H4 (cell line): ENCODE measurements at regions not wholly inside any gene's neighbourhood (a gene's known extent, or its start where the extent isn't known, plus 50 kb on each side); places are given as distances from the start of the nearest gene placed in this dataset.
A peak's percentile ranks its signal among the peaks of the same experiment; 100 is the strongest.

Experiments
- DNase-seq: peaks from one replicate; pipeline ENCODE4 v3.0.0-alpha.2; 2015; ENCODE audit warnings: low spot score

GRCh38 chr4:45646885-45647590 lies 476.8 kb downstream of the GABRG1 start:
- DNase-seq: no peak

- no peak for DNase-seq
Observed at GRCh38 chr4:45640281-45640680, 483.6 kb downstream of the GABRG1 start.

- DNase-seq: no peak
Observed at GRCh38 chr4:45638641-45639040, 485.2 kb downstream of the GABRG1 start.

- no peak for DNase-seq
Observed at GRCh38 chr4:45636175-45636574, 487.7 kb downstream of the GABRG1 start.

- DNase-seq: no peak
Observed at GRCh38 chr4:45629717-45630116, 494.1 kb downstream of the GABRG1 start.

- DNase-seq: peak; percentile 8
Observed at GRCh38 chr4:45621971-45622370, 501.9 kb downstream of the GABRG1 start.

- DNase-seq: no peak
Observed at GRCh38 chr4:45620808-45621207, 503.0 kb downstream of the GABRG1 start.

GRCh38 chr4:45596379-45597101 lies 527.3 kb downstream of the GABRG1 start:
- no peak for DNase-seq

GRCh38 chr4:45580334-45580733 lies 543.5 kb downstream of the GABRG1 start:
- no peak for DNase-seq

- peak; percentile 14 for DNase-seq
Observed at GRCh38 chr4:45578874-45579273, 545.0 kb downstream of the GABRG1 start.

GRCh38 chr4:45576275-45576674 lies 547.6 kb downstream of the GABRG1 start:
- no peak for DNase-seq

- DNase-seq: no peak
Observed at GRCh38 chr4:45569619-45570018, 554.2 kb downstream of the GABRG1 start.

- DNase-seq: no peak
Observed at GRCh38 chr4:45568694-45569093, 555.2 kb downstream of the GABRG1 start.

GRCh38 chr4:45566896-45567603 lies 556.8 kb downstream of the GABRG1 start:
- no peak for DNase-seq

- DNase-seq: peak; percentile 39
Observed at GRCh38 chr4:45554423-45554822, 569.4 kb downstream of the GABRG1 start.

- DNase-seq: no peak
Observed at GRCh38 chr4:45550766-45551366, 573.0 kb downstream of the GABRG1 start.

- no peak for DNase-seq
Observed at GRCh38 chr4:45539142-45539814, 584.6 kb downstream of the GABRG1 start.

GRCh38 chr4:45530498-45530897 lies 593.4 kb downstream of the GABRG1 start:
- DNase-seq: no peak

GRCh38 chr4:45527160-45527559 lies 596.7 kb downstream of the GABRG1 start:
- DNase-seq: no peak

- DNase-seq: no peak
Observed at GRCh38 chr4:45518832-45519231, 605.0 kb downstream of the GABRG1 start.

- DNase-seq: no peak
Observed at GRCh38 chr4:45502471-45502870, 621.4 kb downstream of the GABRG1 start.

GRCh38 chr4:45484740-45485139 lies 639.1 kb downstream of the GABRG1 start:
- no peak for DNase-seq
